MCF 10A (cell line): ENCODE measurements at regions not wholly inside any gene's neighbourhood (a gene's known extent, or its start where the extent isn't known, plus 50 kb on each side); places are given as distances from the start of the nearest gene placed in this dataset.
A peak's percentile ranks its signal among the peaks of the same experiment; 100 is the strongest.

Experiments used
- BruUV-seq: library from RNA; stranded (reverse); fragments of 400-500 nt; replicated peaks from 2 replicates; lab custom pipeline; 2021; lab: Mats Ljungman, UMichigan
- CTCF ChIA-PET: fragments of 300-600 bp; sonication (Branson Sonifier 250); formaldehyde crosslinking; extraction: SDS; loops from one replicate; lab custom pipeline; 2021; ENCODE audit warnings: antibody characterized with exemption, inconsistent platforms; lab: Yijun Ruan, JAX
- POLR2A ChIA-PET: fragments of 300-600, 350-650 bp; sonication (Branson Sonifier 250); formaldehyde crosslinking; extraction: SDS; loops from one replicate; lab custom pipeline; 2020; ENCODE audit warnings: antibody characterized with exemption, inconsistent platforms; lab: Yijun Ruan, JAX
- DNase-seq: peaks from one replicate; pipeline ENCODE4 v3.0.0-alpha.2; 2018; ENCODE audit not compliant: unreplicated experiment
- H3K27ac Mint-ChIP-seq: one replicate; pipeline ENCODE4 v1.8.0; 2022; ENCODE audit warnings: mild to moderate bottlenecking, low read depth, mixed read lengths; ENCODE audit not compliant: unreplicated experiment
- H3K27me3 Mint-ChIP-seq: one replicate; pipeline ENCODE4 v1.8.0; 2022; ENCODE audit warnings: mixed read lengths; ENCODE audit not compliant: insufficient read depth, unreplicated experiment
- H3K36me3 Mint-ChIP-seq: one replicate; pipeline ENCODE4 v1.8.0; 2022; ENCODE audit warnings: mild to moderate bottlenecking, moderate library complexity, mixed read lengths; ENCODE audit not compliant: insufficient read depth, unreplicated experiment
- H3K4me1 Mint-ChIP-seq: one replicate; pipeline ENCODE4 v1.8.0; 2022; ENCODE audit warnings: mixed read lengths; ENCODE audit not compliant: insufficient read depth, unreplicated experiment
- H3K4me3 Mint-ChIP-seq: one replicate; pipeline ENCODE4 v1.8.0; 2022; ENCODE audit warnings: mild to moderate bottlenecking, moderate library complexity, mixed read lengths; ENCODE audit not compliant: unreplicated experiment
- H3K9me3 Mint-ChIP-seq: one replicate; pipeline ENCODE4 v1.8.0; 2022; ENCODE audit warnings: mixed read lengths; ENCODE audit not compliant: unreplicated experiment
- intact Hi-C: fragments of 100-400 bp; cut with micrococcal nuclease; formaldehyde crosslinking; loops from 2 replicates; pipeline ENCODE4 v1.14.1; 2022
- TF ChIP-seq, protein P1 (sequence below): fragments of 200-600 bp; IDR thresholded peaks from one replicate; pipeline ENCODE4 v1.8.0; 2022; ENCODE audit warnings: antibody characterized with exemption, mild to moderate bottlenecking; ENCODE audit not compliant: unreplicated experiment

DNA sequence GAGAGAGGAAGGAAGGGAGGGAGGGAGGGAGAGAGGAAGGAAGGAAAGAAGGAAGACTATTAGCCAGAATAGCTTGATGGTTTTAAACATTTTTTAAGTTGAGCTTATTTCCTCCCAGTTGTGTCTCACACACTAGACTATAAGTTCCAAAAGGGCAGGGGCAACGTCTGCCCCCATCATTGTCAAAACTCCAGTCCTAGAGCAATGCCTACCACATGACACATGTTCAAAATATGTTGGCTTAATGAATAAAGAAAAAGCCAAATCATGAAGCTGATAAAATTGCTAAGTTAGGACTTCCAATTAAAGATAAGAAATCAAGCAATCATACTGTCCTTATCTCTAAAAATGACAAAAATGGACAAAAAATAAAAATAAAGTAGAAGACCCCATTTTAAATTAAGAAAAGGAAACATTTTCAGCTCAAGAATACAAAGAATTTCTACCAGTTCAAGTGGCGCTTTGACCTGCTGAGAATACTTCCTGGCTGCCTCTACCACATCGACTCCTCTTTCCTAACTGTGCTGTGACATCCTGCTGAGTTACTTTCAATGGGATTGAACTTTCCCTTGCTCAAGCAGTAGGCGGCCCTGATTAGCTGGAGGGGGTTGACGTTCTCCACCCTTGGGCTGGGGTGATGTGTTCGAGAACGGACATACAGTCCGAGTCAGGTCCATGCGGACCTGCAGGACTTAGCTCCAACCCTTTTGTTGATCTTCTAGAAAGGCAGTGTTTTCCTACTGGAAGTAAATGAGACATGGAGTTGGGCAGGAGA, 283.9 kb upstream of the FOXQ1 start:
- DNase-seq: no peak
- H3K27me3 Mint-ChIP-seq: no peaks in the 10 kb centered on the region
- H3K4me3 Mint-ChIP-seq: no peak overlapping the region
- CTCF ChIA-PET: interaction anchor here (0.5 to 1.4 kb wide), 6 partner anchors 11 to 309 kb away, joined by 3 to 5 read pairs (median 3); partner anchors contain the start of gene FOXQ1
- TF ChIP-seq, protein P1, sequence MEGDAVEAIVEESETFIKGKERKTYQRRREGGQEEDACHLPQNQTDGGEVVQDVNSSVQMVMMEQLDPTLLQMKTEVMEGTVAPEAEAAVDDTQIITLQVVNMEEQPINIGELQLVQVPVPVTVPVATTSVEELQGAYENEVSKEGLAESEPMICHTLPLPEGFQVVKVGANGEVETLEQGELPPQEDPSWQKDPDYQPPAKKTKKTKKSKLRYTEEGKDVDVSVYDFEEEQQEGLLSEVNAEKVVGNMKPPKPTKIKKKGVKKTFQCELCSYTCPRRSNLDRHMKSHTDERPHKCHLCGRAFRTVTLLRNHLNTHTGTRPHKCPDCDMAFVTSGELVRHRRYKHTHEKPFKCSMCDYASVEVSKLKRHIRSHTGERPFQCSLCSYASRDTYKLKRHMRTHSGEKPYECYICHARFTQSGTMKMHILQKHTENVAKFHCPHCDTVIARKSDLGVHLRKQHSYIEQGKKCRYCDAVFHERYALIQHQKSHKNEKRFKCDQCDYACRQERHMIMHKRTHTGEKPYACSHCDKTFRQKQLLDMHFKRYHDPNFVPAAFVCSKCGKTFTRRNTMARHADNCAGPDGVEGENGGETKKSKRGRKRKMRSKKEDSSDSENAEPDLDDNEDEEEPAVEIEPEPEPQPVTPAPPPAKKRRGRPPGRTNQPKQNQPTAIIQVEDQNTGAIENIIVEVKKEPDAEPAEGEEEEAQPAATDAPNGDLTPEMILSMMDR: no peak
- H3K4me1 Mint-ChIP-seq: peaks cover 40% of the 10 kb centered on the region
- POLR2A ChIA-PET: interaction anchor here (0.7 to 1.9 kb wide), 5 partner anchors 11 to 284 kb away, joined by 3 to 7 read pairs (median 3); partner anchors contain the start of gene FOXQ1
- peaks cover 15% of the 10 kb centered on the region for H3K9me3 Mint-ChIP-seq
- peaks cover 4% of the 10 kb centered on the region for H3K36me3 Mint-ChIP-seq
- BruUV-seq: no TSS peak
- intact Hi-C loops: loop anchor here (2.0 to 10.0 kb wide), 2 partner anchors 167 to 285 kb away; partner anchors contain the start of gene FOXQ1
- peak overlapping the region; percentile 75 for H3K27ac Mint-ChIP-seq

DNA sequence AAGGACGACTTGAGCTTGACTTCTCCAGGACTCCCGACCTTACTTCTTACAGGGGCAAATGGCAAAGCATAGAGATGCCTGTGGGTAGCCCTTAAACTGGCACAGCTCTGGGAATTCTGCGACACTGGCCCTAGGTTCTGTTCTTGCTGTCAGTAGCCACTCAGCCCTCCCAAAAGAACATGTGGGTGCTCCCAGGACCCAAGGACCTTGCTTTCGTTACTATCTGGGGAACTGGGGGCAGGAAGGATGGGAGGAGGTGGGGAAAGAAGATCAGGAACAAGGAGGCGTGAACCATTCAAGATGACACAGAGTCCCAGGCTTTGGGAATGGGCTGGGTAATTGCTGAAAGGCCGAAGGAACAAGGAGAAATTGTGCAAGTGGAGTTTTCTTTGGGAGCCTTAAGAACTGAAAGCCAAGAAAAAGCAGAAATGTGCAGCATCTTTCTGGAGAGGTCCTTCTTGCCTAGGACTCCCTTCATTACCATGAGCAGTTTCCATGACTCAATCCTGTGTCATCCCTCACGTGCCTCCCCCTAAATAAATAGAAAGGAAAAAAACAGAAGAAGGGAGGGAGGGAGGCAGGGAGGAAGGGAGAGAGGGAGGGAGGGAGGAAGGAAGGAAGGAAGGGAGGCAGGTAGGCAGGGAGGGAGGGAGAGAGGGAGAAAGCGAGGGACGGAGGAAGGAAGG, 284.6 kb upstream of the FOXQ1 start:
- DNase-seq: peak; percentile 85
- H3K27ac Mint-ChIP-seq: peak overlapping the region; percentile 75
- CTCF ChIA-PET: interaction anchor here (0.5 to 1.4 kb wide), 4 partner anchors 12 to 310 kb away, joined by 3 to 5 read pairs (median 3); no protein-coding TSS in a partner anchor
- peaks cover 4% of the 10 kb centered on the region for H3K36me3 Mint-ChIP-seq
- H3K27me3 Mint-ChIP-seq: no peaks in the 10 kb centered on the region
- POLR2A ChIA-PET: interaction anchor here (1.0 to 1.9 kb wide), 3 partner anchors 11 to 285 kb away, joined by 3 to 7 read pairs (median 4); partner anchors contain the start of gene FOXQ1
- TF ChIP-seq, protein P1: no peak
- intact Hi-C loops: loop anchor here (2.0 to 10.0 kb wide), 2 partner anchors 168 to 286 kb away; partner anchors contain the start of gene FOXQ1
- peaks cover 15% of the 10 kb centered on the region for H3K9me3 Mint-ChIP-seq
- peaks cover 40% of the 10 kb centered on the region for H3K4me1 Mint-ChIP-seq
- BruUV-seq: no TSS peak
- no peak overlapping the region for H3K4me3 Mint-ChIP-seq

- peaks cover 8% of the 10 kb centered on the region for H3K9me3 Mint-ChIP-seq
- H3K36me3 Mint-ChIP-seq: no peaks in the 10 kb centered on the region
- intact Hi-C loops: loop anchor here (2.0 to 10.0 kb wide), 2 partner anchors 169 to 287 kb away; partner anchors contain the start of gene FOXQ1
- H3K27ac Mint-ChIP-seq: no peak overlapping the region
- TF ChIP-seq, protein P1: no peak
- ChIA-PET CTCF (no interaction called here), POLR2A (interaction anchor here (1.1 to 1.9 kb wide), 3 partner anchors 28 to 286 kb away, joined by 4 to 7 read pairs (median 5); partner anchors contain the start of gene FOXQ1)
- no peak overlapping the region for H3K4me3 Mint-ChIP-seq
- no TSS peak for BruUV-seq
- DNase-seq: no peak
- H3K4me1 Mint-ChIP-seq: peaks cover 34% of the 10 kb centered on the region
- no peaks in the 10 kb centered on the region for H3K27me3 Mint-ChIP-seq
Observed at GRCh38 chr6:1025821-1026220, 286.1 kb upstream of the FOXQ1 start.
